ENCODE measurements at regions not wholly inside any gene's neighbourhood (a gene's known extent, or its start where the extent isn't known, plus 50 kb on each side); places are given as distances from the start of the nearest gene placed in this dataset.

DNA sequence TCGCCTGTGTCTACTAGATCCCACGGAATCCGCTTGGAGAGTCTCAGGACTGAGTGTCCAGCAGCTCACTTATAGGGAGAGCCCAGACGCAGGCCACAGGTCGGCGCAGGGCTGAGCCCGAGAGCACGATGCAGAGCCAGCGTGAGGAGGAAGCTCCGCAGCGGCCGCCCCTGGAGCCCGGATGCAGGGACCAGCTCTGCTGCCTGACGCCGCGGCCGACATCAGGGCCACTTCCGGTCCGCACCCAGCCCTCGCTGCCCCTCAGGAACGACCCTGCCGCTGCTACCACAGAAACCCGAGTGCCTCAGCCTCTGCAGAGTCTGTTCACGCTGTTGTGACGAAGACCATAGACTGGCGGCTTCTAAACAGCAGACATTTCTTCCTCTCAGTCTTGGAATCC, 275.8 kb upstream of the PPP2R2D start:
- no peaks in the 10 kb centered on the region for H3K9me3 ChIP-seq (ENCODE audit: control insufficient read depth, low read depth, low read length)
- H2BK20ac ChIP-seq (ENCODE audit: low read depth, low read length, poor library complexity, severe bottlenecking): no peak overlapping the region
- no peak overlapping the region for H3K18ac ChIP-seq (ENCODE audit: insufficient read length, low read depth, low read length)
- no peak overlapping the region for H3K56ac ChIP-seq (ENCODE audit: insufficient read length, low read depth, low read length)
- no peaks in the 10 kb centered on the region for H4K20me1 ChIP-seq (ENCODE audit: control insufficient read depth, insufficient read depth, insufficient read length)
- H3K4me2 ChIP-seq (ENCODE audit: insufficient read depth, insufficient read length, low read length): no peak overlapping the region
- no peak overlapping the region for H3K27ac ChIP-seq (ENCODE audit: insufficient read length, low read depth, low read length)
- H3K27me3 ChIP-seq (ENCODE audit: insufficient read depth, low read length): no peaks in the 10 kb centered on the region
- no peak overlapping the region for H4K8ac ChIP-seq (replicated peaks; ENCODE audit: insufficient read length, low read depth, low read length)
- no peak overlapping the region for H3K4ac ChIP-seq (ENCODE audit: low read depth, low read length)
- no peaks in the 10 kb centered on the region for H3K23me2 ChIP-seq (ENCODE audit: insufficient read length, low read depth, low read length, poor library complexity, severe bottlenecking)
- H3K27me3 Mint-ChIP-seq (ENCODE audit: low read depth): peaks cover 5% of the 10 kb centered on the region; the same call in 1 of the 2 replicates
- TF ChIP-seq, protein P1, sequence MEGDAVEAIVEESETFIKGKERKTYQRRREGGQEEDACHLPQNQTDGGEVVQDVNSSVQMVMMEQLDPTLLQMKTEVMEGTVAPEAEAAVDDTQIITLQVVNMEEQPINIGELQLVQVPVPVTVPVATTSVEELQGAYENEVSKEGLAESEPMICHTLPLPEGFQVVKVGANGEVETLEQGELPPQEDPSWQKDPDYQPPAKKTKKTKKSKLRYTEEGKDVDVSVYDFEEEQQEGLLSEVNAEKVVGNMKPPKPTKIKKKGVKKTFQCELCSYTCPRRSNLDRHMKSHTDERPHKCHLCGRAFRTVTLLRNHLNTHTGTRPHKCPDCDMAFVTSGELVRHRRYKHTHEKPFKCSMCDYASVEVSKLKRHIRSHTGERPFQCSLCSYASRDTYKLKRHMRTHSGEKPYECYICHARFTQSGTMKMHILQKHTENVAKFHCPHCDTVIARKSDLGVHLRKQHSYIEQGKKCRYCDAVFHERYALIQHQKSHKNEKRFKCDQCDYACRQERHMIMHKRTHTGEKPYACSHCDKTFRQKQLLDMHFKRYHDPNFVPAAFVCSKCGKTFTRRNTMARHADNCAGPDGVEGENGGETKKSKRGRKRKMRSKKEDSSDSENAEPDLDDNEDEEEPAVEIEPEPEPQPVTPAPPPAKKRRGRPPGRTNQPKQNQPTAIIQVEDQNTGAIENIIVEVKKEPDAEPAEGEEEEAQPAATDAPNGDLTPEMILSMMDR (conservative IDR thresholded peaks at IDR 0.05): no peak
- no peak overlapping the region for H3K23ac ChIP-seq (ENCODE audit: insufficient read length, low read depth, low read length)
- peaks cover 0 to 19% (median 4%) of the 10 kb centered on the region in 3 experiments; a peak in 4 of 7 replicates for H3K36me3 Mint-ChIP-seq (ENCODE audit: insufficient read depth in 1 of 3, low read depth in 3 of 3)
- H2BK120ac ChIP-seq (ENCODE audit: low read depth, low read length, poor library complexity, severe bottlenecking): no peak overlapping the region
- H2BK12ac ChIP-seq (ENCODE audit: insufficient read length, low read depth, low read length): no peak overlapping the region
- H3K4me1 Mint-ChIP-seq: no peaks in the 10 kb centered on the region; a peak in 1 of 4 replicates
- no peak overlapping the region; a peak in 1 of 7 replicates for H3K27ac Mint-ChIP-seq
- DNase-seq: no peak
- H3K14ac ChIP-seq (ENCODE audit: insufficient read depth, low read length): no peak overlapping the region
- H3K4me3 Mint-ChIP-seq: no peak overlapping the region
- H4K5ac ChIP-seq (ENCODE audit: insufficient read length, low read depth, low read length): no peak overlapping the region
- no peak overlapping the region for H2AFZ ChIP-seq (ENCODE audit: low read length)
- no CpG with 5 or more reads among the region's 26 CpGs for WGBS (ENCODE audit: extremely low coverage, insufficient read length, low lambda C conversion rate)
- peaks cover 24% of the 10 kb centered on the region in 2 experiments for H3K9me3 Mint-ChIP-seq
- no peak overlapping the region for H2AK5ac ChIP-seq (ENCODE audit: insufficient read length, low read length)
- no peaks in the 10 kb centered on the region for H3K4me1 ChIP-seq (ENCODE audit: insufficient read depth, low read length)
- H3T11ph ChIP-seq (ENCODE audit: low read length): no peak overlapping the region
- H3K79me2 ChIP-seq (ENCODE audit: insufficient read depth, low read length): no peaks in the 10 kb centered on the region
- no peaks in the 10 kb centered on the region for H3K79me1 ChIP-seq (ENCODE audit: insufficient read depth, low read depth, low read length, poor library complexity, severe bottlenecking)
- no peak overlapping the region for H2BK15ac ChIP-seq (ENCODE audit: low read depth, low read length)
- no peak overlapping the region for H2BK5ac ChIP-seq (ENCODE audit: insufficient read length, low read length)
- no peak overlapping the region for H4K91ac ChIP-seq (ENCODE audit: insufficient read length, low read depth, low read length)
- H3K9ac ChIP-seq (ENCODE audit: extremely low read depth, insufficient read length, low read length): no peak overlapping the region
